ENCODE measurements at regions not wholly inside any gene's neighbourhood (a gene's known extent, or its start where the extent isn't known, plus 50 kb on each side); places are given as distances from the start of the nearest gene placed in this dataset.

GRCh38 chr11:31887180-31887579 lies 76.1 kb upstream of the PAX6 start:
- Histone ChIP-seq H3K27me3 (no peaks in the 10 kb centered on the region), H3K4me1 (peaks cover 0 to 14% (median 3%) of the 10 kb centered on the region in 4 donors), H3K9me3 (no peaks in the 10 kb centered on the region), H3K27ac (no peak overlapping the region), H3K4me3 (no peak overlapping the region), H3K36me3 (no peaks in the 10 kb centered on the region)
- DNase-seq (no peak), ATAC-seq (no peak)
- 69% methylated on average over 6 of the region's 6 CpGs for WGBS (ENCODE audit: insufficient coverage, low coverage, low lambda C conversion rate, missing lambda C conversion rate)
- intact Hi-C loops (cut with DNase I): no loop called here
- no peak for TF ChIP-seq POLR2A (IDR thresholded peaks at IDR 0.05)
- no peak for TF ChIP-seq CTCF (IDR thresholded peaks at IDR 0.05)

GRCh38 chr11:31884080-31884479 lies 73.0 kb upstream of the PAX6 start:
- H3K9me3 ChIP-seq: no peaks in the 10 kb centered on the region
- H3K36me3 ChIP-seq: no peaks in the 10 kb centered on the region
- 46% methylated on average over 1 of the region's 3 CpGs for WGBS (ENCODE audit: insufficient coverage, low coverage, low lambda C conversion rate, missing lambda C conversion rate)

GRCh38 chr11:31883435-31883834 lies 72.3 kb upstream of the PAX6 start:
- intact Hi-C loops (cut with DNase I): no loop called here
- H3K27ac ChIP-seq: peak overlapping the region in 1 of 3 donors; percentile 22
- H3K36me3 ChIP-seq: no peaks in the 10 kb centered on the region
- no peaks in the 10 kb centered on the region for H3K27me3 ChIP-seq
- WGBS (ENCODE audit: insufficient coverage, low coverage, low lambda C conversion rate, missing lambda C conversion rate): 6% methylated on average over 3 of the region's 3 CpGs
- no peaks in the 10 kb centered on the region for H3K9me3 ChIP-seq
- no peak for TF ChIP-seq POLR2A (IDR thresholded peaks at IDR 0.05)
- TF ChIP-seq CTCF (IDR thresholded peaks at IDR 0.05): no peak
- H3K4me1 ChIP-seq: peaks cover 0 to 14% (median 3%) of the 10 kb centered on the region in 4 donors
- DNase-seq (no peak), ATAC-seq (peak; percentile 89 to 95 (median 92))
- no peak overlapping the region for H3K4me3 ChIP-seq

More at GRCh38 chr11:31884080-31884479, 73.0 kb upstream of the PAX6 start:
- Histone ChIP-seq H3K4me3 (no peak overlapping the region), H3K4me1 (peaks cover 0 to 14% (median 3%) of the 10 kb centered on the region in 4 donors), H3K27me3 (no peaks in the 10 kb centered on the region), H3K27ac (no peak overlapping the region)
- TF ChIP-seq POLR2A (IDR thresholded peaks at IDR 0.05) (no peak), CTCF (IDR thresholded peaks at IDR 0.05) (no peak)
- ATAC-seq (no peak), DNase-seq (no peak)
- intact Hi-C loops (cut with DNase I): no loop called here

GRCh38 chr11:31882951-31883392 lies 71.8 kb upstream of the PAX6 start:
- intact Hi-C loops (cut with DNase I): no loop called here
- Histone ChIP-seq H3K9me3 (no peaks in the 10 kb centered on the region), H3K27me3 (no peaks in the 10 kb centered on the region), H3K27ac (peak overlapping the region in 1 of 3 donors; percentile 22), H3K4me3 (no peak overlapping the region), H3K36me3 (no peaks in the 10 kb centered on the region), H3K4me1 (peaks cover 0 to 14% (median 3%) of the 10 kb centered on the region in 4 donors)
- no peak for TF ChIP-seq POLR2A (IDR thresholded peaks at IDR 0.05)
- 14% methylated on average over 5 of the region's 5 CpGs for WGBS (ENCODE audit: insufficient coverage, low coverage, low lambda C conversion rate, missing lambda C conversion rate)
- ATAC-seq (peak; percentile 61 to 75 (median 72)), DNase-seq (no peak)

GRCh38 chr11:31881825-31882224 lies 70.7 kb upstream of the PAX6 start:
- no peaks in the 10 kb centered on the region for H3K9me3 ChIP-seq
- H3K4me3 ChIP-seq: no peak overlapping the region
- no peak for TF ChIP-seq CTCF (IDR thresholded peaks at IDR 0.05)
- TF ChIP-seq POLR2A (IDR thresholded peaks at IDR 0.05): no peak
- H3K27me3 ChIP-seq: no peaks in the 10 kb centered on the region
- DNase-seq (no peak), ATAC-seq (no peak)
- H3K4me1 ChIP-seq: peaks cover 0 to 14% (median 3%) of the 10 kb centered on the region in 4 donors
- 47% methylated on average over 2 of the region's 2 CpGs for WGBS (ENCODE audit: insufficient coverage, low coverage, low lambda C conversion rate, missing lambda C conversion rate)
- no peaks in the 10 kb centered on the region for H3K36me3 ChIP-seq
- intact Hi-C loops (cut with DNase I): no loop called here
- no peak overlapping the region for H3K27ac ChIP-seq
